A549 (cell line): ENCODE measurements at regions not wholly inside any gene's neighbourhood (a gene's known extent, or its start where the extent isn't known, plus 50 kb on each side); places are given as distances from the start of the nearest gene placed in this dataset.

ENCODE experiments used
- ATAC-seq, 2 experiments: fragments of 200-7000 bp in 1 of 2; fragments of >200 bp in 1 of 2; cut with Nextera tagmentation in 1 of 2; cut with Tn5 transposase in 1 of 2; 3 replicates each; pipeline versions ENCODE4 v1.8.0 to v1.9.1; 2018 to 2020; ENCODE audit warnings: mild to moderate bottlenecking in 1 of 2, moderate library complexity in 1 of 2
- CTCF ChIA-PET: fragments of 300-600 bp; sonication (Branson Sonifier 250); formaldehyde crosslinking; extraction: SDS; loops from one replicate; lab custom pipeline; 2021; ENCODE audit warnings: antibody characterized with exemption, inconsistent platforms; lab: Yijun Ruan, JAX
- POLR2A ChIA-PET: fragments of 350-600 bp; formaldehyde crosslinking; extraction: SDS; loops from one replicate; lab custom pipeline; 2021; ENCODE audit warnings: antibody characterized with exemption, inconsistent platforms; lab: Yijun Ruan, JAX
- DNase-seq, 2 experiments: peaks; one replicate each; pipeline versions ENCODE4 v3.0.0 to v3.0.0-alpha.2; 2011 to 2016; ENCODE audit warnings: low read depth in 1 of 2, low spot score in 1 of 2
- FAIRE-seq: peaks from 2 replicates; lab custom pipeline; 2011; peaks lifted over from hg19 to GRCh38; lab: Jason Lieb, UNC
- H3K27ac ChIP-seq, 2 experiments: fragments of >200 bp; sonication (Bioruptor Twin); formaldehyde crosslinking; 3 replicates each; pipeline ENCODE4 v1.5.1; 2016 to 2017
- H3K4me1 ChIP-seq: fragments of >200 bp; sonication (Bioruptor Twin); formaldehyde crosslinking; 3 replicates; pipeline ENCODE4 v1.6.1; 2016
- H3K4me2 ChIP-seq: fragments of >200 bp; sonication (Bioruptor Twin); formaldehyde crosslinking; 3 replicates; pipeline ENCODE4 v1.6.1; 2016
- H3K4me3 ChIP-seq: fragments of >200 bp; sonication (Bioruptor Twin); formaldehyde crosslinking; 3 replicates; pipeline ENCODE4 v1.5.1; 2016
- H3K9me3 ChIP-seq: fragments of >200 bp; sonication (Bioruptor Twin); formaldehyde crosslinking; 3 replicates; pipeline ENCODE4 v1.6.1; 2016
- CBX8 ChIP-seq: fragments of 200-600 bp; sonication (generic); IDR thresholded peaks from 2 replicates; pipeline ENCODE4 v1.6.1; 2016
- CHD2 ChIP-seq: fragments of 150-350 bp; IDR thresholded peaks from 2 replicates; pipeline ENCODE4 v1.6.1; 2014; ENCODE audit warnings: low read length; ENCODE audit not compliant: partially characterized antibody
- CHD4 ChIP-seq: fragments of 200-600 bp; sonication (generic); IDR thresholded peaks from 2 replicates; pipeline ENCODE4 v1.6.1; 2016; ENCODE audit warnings: antibody characterized with exemption, mild to moderate bottlenecking, borderline replicate concordance
- ESRRA ChIP-seq: fragments of 150-350 bp; IDR thresholded peaks from 2 replicates; pipeline ENCODE4 v1.6.1; 2014; ENCODE audit warnings: mild to moderate bottlenecking, low read length, borderline replicate concordance
- FOSB ChIP-seq: fragments of 250-450 bp; sonication (Bioruptor Pico); IDR thresholded peaks from 2 replicates; pipeline ENCODE4 v1.5.0; 2020; ENCODE audit warnings: mild to moderate bottlenecking, moderate library complexity
- HDAC2 ChIP-seq: fragments of 200-600 bp; sonication (generic); IDR thresholded peaks from 2 replicates; pipeline ENCODE4 v1.6.1; 2016
- HEYL ChIP-seq: fragments of 250-450 bp; sonication (Bioruptor Pico); IDR thresholded peaks from 2 replicates; pipeline ENCODE4 v1.8.0; 2021; ENCODE audit warnings: mild to moderate bottlenecking, moderate library complexity
- HMGXB4 ChIP-seq: fragments of 250-450 bp; sonication (Bioruptor Pico); IDR thresholded peaks from 2 replicates; pipeline ENCODE4 v1.5.0; 2021; ENCODE audit warnings: mild to moderate bottlenecking, moderate library complexity, borderline replicate concordance
- HOXB13 ChIP-seq: fragments of 250-450 bp; sonication (Bioruptor Pico); IDR thresholded peaks from 2 replicates; pipeline ENCODE4 v1.5.0; 2020; ENCODE audit warnings: low read depth, mild to moderate bottlenecking, moderate library complexity
- HOXB5 ChIP-seq: fragments of 250-450 bp; sonication (Bioruptor Pico); IDR thresholded peaks from 2 replicates; pipeline ENCODE4 v1.5.0; 2020; ENCODE audit warnings: mild to moderate bottlenecking, moderate library complexity
- KDM1A ChIP-seq: fragments of 200-600 bp; sonication (generic); IDR thresholded peaks from 2 replicates; pipeline ENCODE4 v1.6.1; 2016; ENCODE audit warnings: low read depth, mild to moderate bottlenecking
- KDM5A ChIP-seq: fragments of 200-600 bp; sonication (generic); IDR thresholded peaks from 2 replicates; pipeline ENCODE4 v1.6.1; 2016; ENCODE audit warnings: antibody characterized with exemption, mild to moderate bottlenecking
- MAFK ChIP-seq: fragments of 450-650 bp; IDR thresholded peaks from 2 replicates; pipeline ENCODE4 v1.6.1; 2014; ENCODE audit not compliant: partially characterized antibody
- MAX ChIP-seq: IDR thresholded peaks from 2 replicates; pipeline ENCODE4 v1.6.1; 2012
- NFE2L2 ChIP-seq: fragments of 150-350 bp; conservative IDR thresholded peaks from 2 replicates; pipeline ENCODE4 v1.6.1; 2014; ENCODE audit warnings: low read length
- NPAS2 ChIP-seq: fragments of 250-450 bp; sonication (Bioruptor Pico); IDR thresholded peaks from 2 replicates; pipeline ENCODE4 v1.8.0; 2022; ENCODE audit warnings: mild to moderate bottlenecking, moderate library complexity, borderline replicate concordance
- NR3C1 ChIP-seq: fragments of >200 bp; sonication (Bioruptor Twin); formaldehyde crosslinking; IDR thresholded peaks from 3 replicates; pipeline ENCODE4 v1.6.1; 2017
- PHF8 ChIP-seq: fragments of 200-600 bp; sonication (generic); IDR thresholded peaks from 2 replicates; pipeline ENCODE4 v1.6.1; 2016; ENCODE audit warnings: low read depth, mild to moderate bottlenecking, antibody characterized with exemption, moderate library complexity, borderline replicate concordance
- POLR2A ChIP-seq: IDR thresholded peaks from 2 replicates; pipeline ENCODE4 v1.6.1; 2012; ENCODE audit warnings: mild to moderate bottlenecking, low read length
- POLR2AphosphoS2 ChIP-seq: conservative IDR thresholded peaks from 2 replicates; pipeline ENCODE4 v1.6.1; 2012; ENCODE audit warnings: low read length, improper control_type of control experiment, inconsistent platforms
- REST ChIP-seq: fragments of 200-600 bp; sonication (generic); IDR thresholded peaks from 2 replicates; pipeline ENCODE4 v1.6.1; 2016; ENCODE audit warnings: antibody characterized with exemption, mild to moderate bottlenecking, moderate library complexity
- ZNF302 ChIP-seq: fragments of 250-450 bp; sonication (Bioruptor Pico); IDR thresholded peaks from 2 replicates; pipeline ENCODE4 v1.9.0; 2021; ENCODE audit warnings: inconsistent platforms, mild to moderate bottlenecking, moderate library complexity
- WGBS: methylation state at CpG from one replicate; pipeline ENCODE4 v1.1.6; 2017; ENCODE audit errors: missing lambda C conversion rate; 5-methylcytosine and 5-hydroxymethylcytosine counted together
- TF ChIP-seq, protein P1 (sequence below): fragments of >200 bp; sonication (Bioruptor Twin); formaldehyde crosslinking; IDR thresholded peaks from 3 replicates; pipeline ENCODE4 v1.6.1; 2016
- TF ChIP-seq, protein P2 (sequence below): IDR thresholded peaks from 2 replicates; pipeline ENCODE4 v1.6.1; 2012; ENCODE audit warnings: low read depth, borderline replicate concordance

DNA sequence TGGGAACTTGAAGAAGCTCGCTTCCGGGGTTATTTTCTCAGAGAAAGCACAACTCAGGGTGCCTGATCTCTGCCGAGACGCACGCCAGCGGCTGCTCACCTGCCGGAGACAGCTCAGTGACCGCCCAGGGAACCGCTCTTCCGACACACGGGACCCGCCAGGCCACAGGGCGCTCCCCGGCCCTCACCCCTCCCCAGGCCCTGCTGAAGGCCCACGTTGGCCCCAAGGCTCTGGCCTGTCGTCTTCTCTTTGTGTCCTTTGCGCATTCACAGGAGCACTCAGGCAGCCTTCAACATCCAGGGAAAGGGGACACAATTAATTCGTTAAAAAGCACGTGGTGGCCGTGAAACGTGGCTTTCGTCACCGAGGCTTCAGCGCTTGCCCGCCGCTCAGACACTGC is 276.3 kb upstream of the SALL3 start:
- ChIA-PET POLR2A (no interaction called here), CTCF (no interaction called here)
- H3K4me2 ChIP-seq = no peak overlapping the region
- no peaks in the 10 kb centered on the region for H3K4me1 ChIP-seq
- ATAC-seq (no peak), DNase-seq (no peak), FAIRE-seq (no peak)
- no peak for TF ChIP-seq HOXB13 (CRISPR knock-in tag)
- no peak for TF ChIP-seq CBX8
- TF ChIP-seq HDAC2 = no peak
- TF ChIP-seq, protein P1, sequence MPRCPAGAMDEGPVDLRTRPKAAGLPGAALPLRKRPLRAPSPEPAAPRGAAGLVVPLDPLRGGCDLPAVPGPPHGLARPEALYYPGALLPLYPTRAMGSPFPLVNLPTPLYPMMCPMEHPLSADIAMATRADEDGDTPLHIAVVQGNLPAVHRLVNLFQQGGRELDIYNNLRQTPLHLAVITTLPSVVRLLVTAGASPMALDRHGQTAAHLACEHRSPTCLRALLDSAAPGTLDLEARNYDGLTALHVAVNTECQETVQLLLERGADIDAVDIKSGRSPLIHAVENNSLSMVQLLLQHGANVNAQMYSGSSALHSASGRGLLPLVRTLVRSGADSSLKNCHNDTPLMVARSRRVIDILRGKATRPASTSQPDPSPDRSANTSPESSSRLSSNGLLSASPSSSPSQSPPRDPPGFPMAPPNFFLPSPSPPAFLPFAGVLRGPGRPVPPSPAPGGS = no peak
- no peak for TF ChIP-seq KDM5A
- TF ChIP-seq NPAS2 (CRISPR knock-in tag) = no peak
- no peak for TF ChIP-seq HMGXB4 (CRISPR knock-in tag)
- TF ChIP-seq MAFK = no peak
- no peak for TF ChIP-seq KDM1A
- TF ChIP-seq HEYL = no peak
- TF ChIP-seq MAX = no peak
- TF ChIP-seq ESRRA = no peak
- no peaks in the 10 kb centered on the region for H3K9me3 ChIP-seq
- WGBS = 60% methylated on average over 14 of the region's 26 CpGs
- no peak overlapping the region for H3K27ac ChIP-seq
- H3K4me3 ChIP-seq = no peak overlapping the region

DNA sequence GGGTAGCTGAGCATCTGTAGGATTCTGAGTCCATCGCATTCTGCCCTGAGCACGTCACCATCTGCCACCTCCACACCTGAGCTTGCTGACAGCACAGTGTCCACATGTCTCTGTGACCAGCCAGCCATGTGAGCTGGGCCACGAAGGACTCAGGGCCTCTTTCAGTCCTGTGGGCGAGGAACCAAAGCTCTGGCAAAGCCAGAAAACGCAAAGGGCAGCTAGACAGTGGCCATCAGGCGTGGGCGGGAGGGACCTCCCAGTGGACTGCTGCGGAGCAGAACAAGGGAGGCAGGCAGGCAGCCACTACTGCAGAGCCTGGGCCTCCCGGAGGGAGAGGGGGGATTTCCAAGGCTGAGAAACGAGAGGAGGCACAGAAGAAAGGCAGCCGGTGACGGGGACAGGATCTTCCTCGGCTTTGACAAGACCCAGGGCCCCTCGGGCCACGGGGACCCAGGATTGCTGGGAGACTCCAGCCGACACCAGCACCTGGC is 274.6 kb upstream of the SALL3 start:
- Histone ChIP-seq H3K4me3 (no peak overlapping the region), H3K27ac (no peak overlapping the region), H3K4me2 (no peak overlapping the region), H3K9me3 (no peaks in the 10 kb centered on the region), H3K4me1 (no peaks in the 10 kb centered on the region)
- POLR2A ChIA-PET = no interaction called here
- CTCF ChIA-PET = no interaction called here
- ATAC-seq (no peak), DNase-seq (no peak), FAIRE-seq (no peak)
- no peak for TF ChIP-seq POLR2AphosphoS2
- no peak for TF ChIP-seq HOXB5
- no peak for TF ChIP-seq NFE2L2
- no peak for TF ChIP-seq POLR2A
- no peak for TF ChIP-seq ZNF302 (CRISPR knock-in tag)
- TF ChIP-seq CHD2 = no peak
- no peak for TF ChIP-seq CHD4
- TF ChIP-seq, protein P2, sequence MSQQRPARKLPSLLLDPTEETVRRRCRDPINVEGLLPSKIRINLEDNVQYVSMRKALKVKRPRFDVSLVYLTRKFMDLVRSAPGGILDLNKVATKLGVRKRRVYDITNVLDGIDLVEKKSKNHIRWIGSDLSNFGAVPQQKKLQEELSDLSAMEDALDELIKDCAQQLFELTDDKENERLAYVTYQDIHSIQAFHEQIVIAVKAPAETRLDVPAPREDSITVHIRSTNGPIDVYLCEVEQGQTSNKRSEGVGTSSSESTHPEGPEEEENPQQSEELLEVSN = no peak
- no peak for TF ChIP-seq REST
- no peak for TF ChIP-seq PHF8
- no peak for TF ChIP-seq FOSB (CRISPR knock-in tag)
- TF ChIP-seq NR3C1 = no peak
- WGBS = 20% methylated on average over 13 of the region's 16 CpGs
